Gastrocnemius medialis (tissue), 4 donors: ENCODE measurements at regions not wholly inside any gene's neighbourhood (a gene's known extent, or its start where the extent isn't known, plus 50 kb on each side); places are given as distances from the start of the nearest gene placed in this dataset.

ENCODE experiments used
- POLR2A ChIP-seq, 2 donors: fragments of 450-650 bp; IDR thresholded peaks; one replicate each; pipeline ENCODE4 v1.6.1; 2017; ENCODE audit warnings: antibody characterized with exemption in 2 of 2, mild to moderate bottlenecking in 2 of 2, moderate library complexity in 2 of 2
- TF ChIP-seq, protein P1 (sequence below), 5 experiments: fragments of 450-650 bp in 3 of 5; fragments of 200-600 bp in 2 of 5; sonication (generic) in 2 of 5; IDR thresholded peaks in 4 of 5; conservative IDR thresholded peaks in 1 of 5; 1 replicate in 4 of 5; 2 replicates in 1 of 5; pipeline ENCODE4 v1.5.1; 2016 to 2019; ENCODE audit warnings: antibody characterized with exemption in 5 of 5, mild to moderate bottlenecking in 3 of 5, moderate library complexity in 3 of 5

DNA sequence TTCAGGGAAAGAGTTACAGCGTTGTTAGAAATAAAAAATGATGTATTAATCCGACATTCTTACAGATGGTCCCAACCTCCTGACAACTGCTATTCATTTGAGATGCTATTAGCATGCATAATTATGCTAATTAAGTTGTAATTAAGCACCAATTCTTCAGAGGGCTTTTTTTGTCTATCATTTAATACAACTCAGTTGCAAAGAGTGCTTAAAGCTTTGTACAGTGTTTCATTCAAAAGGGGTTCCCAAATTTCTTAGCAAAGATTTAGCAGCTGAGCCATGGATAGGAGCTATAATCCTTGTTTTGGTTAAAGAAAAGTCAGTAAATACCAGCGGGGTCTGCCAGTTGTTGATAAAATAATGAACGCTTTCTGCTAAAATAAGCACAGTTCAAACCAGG is 150.7 kb upstream of the DYNLRB2 start:
- TF ChIP-seq, protein P1, sequence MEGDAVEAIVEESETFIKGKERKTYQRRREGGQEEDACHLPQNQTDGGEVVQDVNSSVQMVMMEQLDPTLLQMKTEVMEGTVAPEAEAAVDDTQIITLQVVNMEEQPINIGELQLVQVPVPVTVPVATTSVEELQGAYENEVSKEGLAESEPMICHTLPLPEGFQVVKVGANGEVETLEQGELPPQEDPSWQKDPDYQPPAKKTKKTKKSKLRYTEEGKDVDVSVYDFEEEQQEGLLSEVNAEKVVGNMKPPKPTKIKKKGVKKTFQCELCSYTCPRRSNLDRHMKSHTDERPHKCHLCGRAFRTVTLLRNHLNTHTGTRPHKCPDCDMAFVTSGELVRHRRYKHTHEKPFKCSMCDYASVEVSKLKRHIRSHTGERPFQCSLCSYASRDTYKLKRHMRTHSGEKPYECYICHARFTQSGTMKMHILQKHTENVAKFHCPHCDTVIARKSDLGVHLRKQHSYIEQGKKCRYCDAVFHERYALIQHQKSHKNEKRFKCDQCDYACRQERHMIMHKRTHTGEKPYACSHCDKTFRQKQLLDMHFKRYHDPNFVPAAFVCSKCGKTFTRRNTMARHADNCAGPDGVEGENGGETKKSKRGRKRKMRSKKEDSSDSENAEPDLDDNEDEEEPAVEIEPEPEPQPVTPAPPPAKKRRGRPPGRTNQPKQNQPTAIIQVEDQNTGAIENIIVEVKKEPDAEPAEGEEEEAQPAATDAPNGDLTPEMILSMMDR (IDR thresholded peaks at IDR 0.05 in 4 of 5, conservative IDR thresholded peaks at IDR 0.05 in 1 of 5): no peak
- no peak for TF ChIP-seq POLR2A (IDR thresholded peaks at IDR 0.05)
